Mesothelial cell of epicardium (in vitro differentiated cells): ENCODE measurements at regions not wholly inside any gene's neighbourhood (a gene's known extent, or its start where the extent isn't known, plus 50 kb on each side); places are given as distances from the start of the nearest gene placed in this dataset.
"Not testable (repeated sequence)": the region's sequence is repeated elsewhere in the genome, so short reads cannot be mapped to it uniquely, and the experiment has no call there.

Source experiments
- DNase-seq, 2 experiments: peaks; one replicate each; pipeline ENCODE4 v3.0.0; 2021; ENCODE audit warnings: low spot score in 2 of 2; ENCODE audit not compliant: unreplicated experiment in 2 of 2
- H3K27ac Mint-ChIP-seq: 2 replicates; pipeline ENCODE4 v1.8.0; 2021; ENCODE audit warnings: mixed read lengths
- H3K27me3 Mint-ChIP-seq: 2 replicates; pipeline ENCODE4 v1.8.0; 2021; ENCODE audit warnings: low read depth, mixed read lengths
- H3K36me3 Mint-ChIP-seq: 2 replicates; pipeline ENCODE4 v1.8.0; 2021; ENCODE audit warnings: mixed read lengths
- H3K4me1 Mint-ChIP-seq: 2 replicates; pipeline ENCODE4 v1.8.0; 2021; ENCODE audit warnings: mixed read lengths
- H3K4me3 Mint-ChIP-seq: 2 replicates; pipeline ENCODE4 v1.8.0; 2021; ENCODE audit warnings: mild to moderate bottlenecking, moderate library complexity, mixed read lengths
- H3K9me3 Mint-ChIP-seq: 2 replicates; pipeline ENCODE4 v1.8.0; 2021; ENCODE audit warnings: mixed read lengths
- CTCF ChIP-seq: fragments of 200-600 bp; sonication (generic); IDR thresholded peaks from one replicate; pipeline ENCODE4 v1.5.0; 2021; ENCODE audit warnings: antibody characterized with exemption; ENCODE audit not compliant: unreplicated experiment

GRCh38 chr4:178003098-178003657 lies 560.9 kb upstream of the AGA start:
- Mint-ChIP-seq H3K9me3 (peaks cover 22% of the 10 kb centered on the region), H3K27me3 (no peaks in the 10 kb centered on the region), H3K4me1 (no peaks in the 10 kb centered on the region), H3K36me3 (no peaks in the 10 kb centered on the region), H3K27ac (no peak overlapping the region), H3K4me3 (no peak overlapping the region)
- no peak for DNase-seq
- TF ChIP-seq CTCF, result no peak

GRCh38 chr4:178010596-178010995 lies 568.4 kb upstream of the AGA start:
- no peak overlapping the region for H3K4me3 Mint-ChIP-seq
- H3K9me3 Mint-ChIP-seq, result peaks cover 17% of the 10 kb centered on the region
- no peak overlapping the region for H3K27ac Mint-ChIP-seq
- TF ChIP-seq CTCF, result no peak
- no peaks in the 10 kb centered on the region for H3K4me1 Mint-ChIP-seq
- no peaks in the 10 kb centered on the region for H3K36me3 Mint-ChIP-seq
- DNase-seq, result no peak
- no peaks in the 10 kb centered on the region for H3K27me3 Mint-ChIP-seq

GRCh38 chr4:178015046-178015445 lies 572.8 kb upstream of the AGA start:
- not testable (repeated sequence) for H3K4me1 Mint-ChIP-seq, H3K9me3 Mint-ChIP-seq, H3K4me3 Mint-ChIP-seq, H3K27ac Mint-ChIP-seq, H3K27me3 Mint-ChIP-seq, H3K36me3 Mint-ChIP-seq, DNase-seq

- no peak for TF ChIP-seq CTCF
- H3K4me1 Mint-ChIP-seq, result no peaks in the 10 kb centered on the region
- no peaks in the 10 kb centered on the region for H3K36me3 Mint-ChIP-seq
- H3K4me3 Mint-ChIP-seq, result no peak overlapping the region
- H3K27ac Mint-ChIP-seq, result no peak overlapping the region
- DNase-seq, result no peak
- peaks cover 6% of the 10 kb centered on the region for H3K9me3 Mint-ChIP-seq
- H3K27me3 Mint-ChIP-seq, result no peaks in the 10 kb centered on the region
Observed at GRCh38 chr4:178026999-178027398, 584.8 kb upstream of the AGA start.

- Mint-ChIP-seq H3K36me3 (no peaks in the 10 kb centered on the region), H3K9me3 (peaks cover 6% of the 10 kb centered on the region), H3K27me3 (no peaks in the 10 kb centered on the region), H3K27ac (no peak overlapping the region), H3K4me1 (no peaks in the 10 kb centered on the region), H3K4me3 (no peak overlapping the region)
- DNase-seq, result no peak
- TF ChIP-seq CTCF, result no peak
Observed at GRCh38 chr4:178027796-178028195, 585.6 kb upstream of the AGA start.

- H3K9me3 Mint-ChIP-seq, result peaks cover 6% of the 10 kb centered on the region
- no peak overlapping the region for H3K4me3 Mint-ChIP-seq
- no peak for TF ChIP-seq CTCF
- H3K36me3 Mint-ChIP-seq, result no peaks in the 10 kb centered on the region
- DNase-seq, result no peak
- H3K4me1 Mint-ChIP-seq, result no peaks in the 10 kb centered on the region
- no peak overlapping the region for H3K27ac Mint-ChIP-seq
- H3K27me3 Mint-ChIP-seq, result no peaks in the 10 kb centered on the region
Observed at GRCh38 chr4:178028481-178028880, 586.2 kb upstream of the AGA start.
